Sigmoid colon (tissue), 4 donors: ENCODE measurements at regions not wholly inside any gene's neighbourhood (a gene's known extent, or its start where the extent isn't known, plus 50 kb on each side); places are given as distances from the start of the nearest gene placed in this dataset.

Experiments
- CTCF ChIP-seq, 4 experiments: fragments of 450-650 bp in 3 of 4; fragments of 200-600 bp in 1 of 4; IDR thresholded peaks; one replicate each; pipeline ENCODE4 v1.5.1; 2016 to 2019; ENCODE audit warnings: antibody characterized with exemption in 4 of 4, mild to moderate bottlenecking in 3 of 4, moderate library complexity in 2 of 4
- POLR2A ChIP-seq, 2 donors: fragments of 450-650 bp; IDR thresholded peaks; one replicate each; pipeline ENCODE4 v1.6.1; 2016; ENCODE audit warnings: antibody characterized with exemption in 2 of 2, mild to moderate bottlenecking in 2 of 2, moderate library complexity in 2 of 2
- POLR2AphosphoS5 ChIP-seq, 4 donors: sonication (generic); formaldehyde crosslinking; IDR thresholded peaks; one replicate each; pipeline ENCODE4 v1.6.1; 2017; ENCODE audit warnings: antibody characterized with exemption in 4 of 4

- TF ChIP-seq CTCF (IDR thresholded peaks at IDR 0.05) (no peak), POLR2A (IDR thresholded peaks at IDR 0.05) (no peak), POLR2AphosphoS5 (IDR thresholded peaks at IDR 0.05) (no peak)
Measured at GRCh38 chr18:8989017-8989416, 113.5 kb upstream of the NDUFV2 start.
